GM11168 (cell line): ENCODE measurements at regions not wholly inside any gene's neighbourhood (a gene's known extent, or its start where the extent isn't known, plus 50 kb on each side); places are given as distances from the start of the nearest gene placed in this dataset.
"Not testable (repeated sequence)": the region's sequence is repeated elsewhere in the genome, so short reads cannot be mapped to it uniquely, and the experiment has no call there.

Experiments used
- in situ Hi-C: fragments of 300-500 bp; cut with MboI; formaldehyde crosslinking; loops from one replicate; pipeline ENCODE4 v1.12.0; 2022; ENCODE audit warnings: low sequenced_read_pairs; ENCODE audit not compliant: unreplicated experiment

GRCh38 chr4:12084690-12085089, 656.0 kb upstream of the HS3ST1 start:
- in situ Hi-C loops = no loop called here

DNA sequence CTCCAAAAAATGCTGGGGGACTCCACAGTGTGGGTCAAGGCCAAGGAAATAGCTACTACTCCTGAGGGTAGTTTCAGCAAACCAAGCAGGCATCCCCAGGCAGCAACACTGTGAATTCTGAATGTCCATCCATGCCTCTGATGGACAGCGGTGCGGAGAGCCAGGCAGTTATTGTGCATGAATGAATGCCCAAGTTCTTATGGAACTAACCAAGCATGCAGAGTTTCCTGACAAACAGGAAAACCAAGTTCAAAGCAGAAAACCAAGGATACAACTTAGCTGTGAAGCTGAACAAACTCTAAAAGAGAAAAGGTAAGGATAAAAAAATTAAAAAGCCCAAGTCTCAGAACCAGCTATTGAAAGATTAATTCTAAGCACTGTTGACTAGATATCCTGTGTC, 642.6 kb upstream of the HS3ST1 start:
- in situ Hi-C loops = no loop called here

GRCh38 chr4:12053966-12054365, 625.3 kb upstream of the HS3ST1 start:
- in situ Hi-C loops = no loop called here

- in situ Hi-C loops = no loop called here
Observed at GRCh38 chr4:12053556-12053955, 624.9 kb upstream of the HS3ST1 start.

- in situ Hi-C loops = no loop called here
Observed at GRCh38 chr4:12050357-12050756, 621.7 kb upstream of the HS3ST1 start.

GRCh38 chr4:12042818-12043217, 614.1 kb upstream of the HS3ST1 start:
- in situ Hi-C loops = no loop called here

- in situ Hi-C loops = no loop called here
Observed at GRCh38 chr4:12041828-12042227, 613.1 kb upstream of the HS3ST1 start.

- in situ Hi-C loops = no loop called here
Observed at GRCh38 chr4:12036450-12036849, 607.8 kb upstream of the HS3ST1 start.

DNA sequence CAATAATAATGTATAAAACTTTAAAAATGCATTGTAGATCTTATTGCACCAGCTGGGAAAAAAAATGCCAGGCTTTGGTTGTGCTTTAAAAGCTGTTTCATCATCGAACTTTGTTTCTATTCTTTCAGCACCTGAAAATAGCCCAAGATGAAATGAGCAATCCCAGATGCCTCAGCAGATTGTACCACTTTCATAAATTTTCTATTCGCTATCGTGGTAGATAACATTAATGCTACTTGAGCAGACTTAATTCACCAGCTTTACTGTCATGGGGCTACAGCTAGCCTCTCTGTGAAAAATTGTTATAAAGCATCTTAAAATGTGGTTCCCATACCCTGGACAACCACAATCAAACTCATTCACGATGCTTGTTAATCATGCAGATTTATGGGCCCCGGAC, 599.6 kb upstream of the HS3ST1 start:
- in situ Hi-C loops = no loop called here

- in situ Hi-C loops = no loop called here
Observed at GRCh38 chr4:12022409-12022808, 593.7 kb upstream of the HS3ST1 start.

DNA sequence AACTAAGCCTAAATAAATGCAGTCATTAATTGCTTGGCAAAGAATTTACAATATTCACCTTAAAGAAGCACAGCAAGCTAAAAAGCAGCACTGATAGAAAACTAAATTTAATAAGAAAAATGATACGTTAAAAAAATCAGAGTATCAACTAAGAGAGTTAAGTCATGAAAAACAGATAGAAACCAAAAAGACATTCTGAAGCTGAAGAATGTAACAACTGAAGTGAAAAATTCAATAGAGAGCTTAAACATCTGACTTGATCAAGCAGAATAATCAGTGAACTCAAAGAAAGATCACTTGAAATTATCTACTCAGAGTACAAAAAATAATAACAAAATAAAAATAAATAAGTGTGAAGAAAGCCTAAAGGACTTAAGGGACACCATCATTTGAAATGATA, 588.0 kb upstream of the HS3ST1 start:
- in situ Hi-C loops = no loop called here

DNA sequence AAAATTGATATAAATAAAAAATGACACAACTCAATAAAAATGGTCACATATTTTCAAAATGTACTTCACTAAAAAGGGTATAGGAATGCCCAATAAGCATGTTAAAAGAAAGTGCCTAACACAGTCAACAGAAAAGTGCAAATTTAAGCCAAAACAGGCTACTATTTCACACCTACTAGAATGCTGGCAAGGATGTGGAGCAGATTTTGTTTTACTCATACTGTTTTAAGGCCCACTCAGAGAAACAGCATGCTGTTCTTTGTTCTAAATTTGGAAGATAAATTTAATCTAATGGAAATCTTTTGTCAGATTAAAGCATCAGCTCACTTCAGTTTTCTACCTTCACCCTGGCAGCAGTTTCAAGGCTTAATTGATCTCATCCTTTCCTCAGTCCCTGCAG, 576.8 kb upstream of the HS3ST1 start:
- in situ Hi-C loops = no loop called here

GRCh38 chr4:11996581-11996980, 567.9 kb upstream of the HS3ST1 start:
- in situ Hi-C loops = not testable (repeated sequence)

DNA sequence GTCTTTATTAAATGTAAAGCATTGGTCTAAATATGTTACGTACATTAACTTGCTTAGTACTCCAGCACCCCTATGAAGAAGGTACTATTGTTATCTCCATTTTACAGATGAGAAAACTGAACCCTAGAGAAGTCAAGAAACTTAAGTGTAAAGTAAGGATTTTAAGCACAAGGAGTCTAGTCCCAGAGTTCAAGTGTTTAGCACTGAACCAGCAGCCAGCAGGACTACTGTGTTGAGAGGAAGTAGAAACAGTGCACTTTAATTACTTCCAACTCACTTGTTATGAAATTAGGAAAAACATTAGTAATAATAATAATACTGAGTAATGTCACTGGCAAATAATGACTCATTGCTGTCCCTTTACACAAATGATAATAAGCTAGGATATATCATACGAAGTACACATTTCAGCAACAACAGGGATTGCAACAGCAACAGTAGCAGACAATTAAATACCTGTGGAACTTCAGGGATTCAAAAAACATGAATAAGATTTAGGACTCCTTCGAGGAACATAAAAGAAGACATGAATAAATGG, 548.1 kb upstream of the HS3ST1 start:
- in situ Hi-C loops = no loop called here

- in situ Hi-C loops = no loop called here
Observed at GRCh38 chr4:11973270-11973669, 544.6 kb upstream of the HS3ST1 start.

DNA sequence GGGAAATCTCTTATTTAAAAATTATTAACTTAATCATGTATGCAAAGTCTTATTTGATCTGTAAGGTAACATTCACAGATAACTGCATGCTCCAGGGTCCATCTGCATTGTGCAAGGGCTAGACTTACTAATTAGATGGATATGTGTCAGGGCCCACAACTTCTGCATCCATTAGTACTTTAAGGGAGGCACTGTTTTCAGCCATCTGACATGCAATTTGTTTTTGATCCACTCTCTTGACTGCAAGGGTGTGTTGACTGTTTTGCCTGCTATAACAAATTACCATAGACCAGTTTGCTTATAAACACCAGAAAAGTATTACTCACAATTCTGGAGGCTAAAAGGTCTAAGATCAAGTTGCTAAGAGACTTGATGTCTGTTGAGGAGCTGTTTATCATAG, 542.1 kb upstream of the HS3ST1 start:
- in situ Hi-C loops = no loop called here

DNA sequence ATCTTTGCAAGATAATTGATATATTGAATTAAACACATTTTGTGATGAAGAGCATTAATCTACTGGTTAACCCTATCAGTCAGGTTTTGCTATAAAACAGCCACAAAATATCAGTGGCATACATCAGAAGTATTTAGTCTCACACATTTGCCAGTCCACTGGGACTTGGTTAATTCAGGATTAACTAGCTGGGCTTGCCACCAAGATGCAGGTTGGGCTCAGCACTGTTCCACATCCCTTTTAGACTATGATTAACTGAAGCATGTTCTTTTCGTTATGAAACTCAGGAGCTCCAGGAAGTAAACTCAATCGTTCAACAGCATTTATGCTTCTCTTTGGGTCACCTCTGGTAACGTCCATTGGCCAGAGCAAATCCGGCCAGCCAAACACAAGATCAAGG, 538.1 kb upstream of the HS3ST1 start:
- in situ Hi-C loops = no loop called here

- in situ Hi-C loops = no loop called here
Observed at GRCh38 chr4:11954093-11954492, 525.4 kb upstream of the HS3ST1 start.

GRCh38 chr4:11949355-11949754, 520.7 kb upstream of the HS3ST1 start:
- in situ Hi-C loops = no loop called here

GRCh38 chr4:11947629-11948028, 518.9 kb upstream of the HS3ST1 start:
- in situ Hi-C loops = not testable (repeated sequence)

GRCh38 chr4:11937941-11938340, 509.2 kb upstream of the HS3ST1 start:
- in situ Hi-C loops = no loop called here

GRCh38 chr4:11931266-11931820, 502.6 kb upstream of the HS3ST1 start:
- in situ Hi-C loops = no loop called here

DNA sequence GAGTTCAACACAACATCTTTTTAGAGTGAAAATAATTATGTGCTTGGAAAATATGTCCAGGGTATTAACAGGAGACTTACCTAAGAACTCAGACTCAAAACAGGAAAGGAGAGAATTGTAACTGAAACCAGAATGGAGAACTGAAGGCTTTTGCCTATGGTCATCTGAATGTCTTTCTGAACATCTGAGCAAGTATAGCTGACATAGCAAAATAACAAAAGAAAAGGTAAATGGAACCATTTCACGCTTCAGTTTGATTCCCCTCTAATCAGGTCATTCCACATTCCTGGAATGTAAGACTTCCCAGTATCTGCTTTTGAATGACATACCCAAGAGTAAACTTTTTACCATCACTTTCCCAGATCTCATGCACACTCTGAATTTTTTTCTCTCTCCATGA, 500.4 kb upstream of the HS3ST1 start:
- in situ Hi-C loops = no loop called here
